GM19328 (cell line): ENCODE measurements at regions not wholly inside any gene's neighbourhood (a gene's known extent, or its start where the extent isn't known, plus 50 kb on each side); places are given as distances from the start of the nearest gene placed in this dataset.

ENCODE experiments used
- ATAC-seq: cut with Tn5 transposase; IDR thresholded peaks from one replicate; pipeline ENCODE4 v1.9.1; 2021; ENCODE audit warnings: mild to moderate bottlenecking, moderate library complexity; ENCODE audit not compliant: unreplicated experiment

DNA sequence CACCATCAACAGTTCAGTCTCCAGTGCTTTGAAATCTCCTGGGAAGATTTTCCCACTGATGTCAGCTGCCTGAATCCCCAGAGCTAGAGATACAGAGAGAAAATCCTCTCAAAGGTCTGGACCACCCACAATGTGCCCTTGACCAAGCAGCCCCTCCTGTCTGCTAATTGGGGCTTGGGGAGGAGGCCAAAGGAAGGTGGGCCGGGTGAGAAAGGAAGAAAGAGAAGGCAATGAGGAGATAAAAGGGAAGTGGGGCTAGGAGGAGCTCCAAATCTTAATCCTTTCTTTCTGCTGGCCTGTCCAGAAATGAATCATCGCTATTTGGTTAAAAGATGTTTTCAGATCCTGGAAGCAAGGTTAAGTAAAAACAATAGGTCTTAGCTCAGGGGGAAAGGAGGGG lies 322.9 kb downstream of the BCL11B start:
- no peak for ATAC-seq

DNA sequence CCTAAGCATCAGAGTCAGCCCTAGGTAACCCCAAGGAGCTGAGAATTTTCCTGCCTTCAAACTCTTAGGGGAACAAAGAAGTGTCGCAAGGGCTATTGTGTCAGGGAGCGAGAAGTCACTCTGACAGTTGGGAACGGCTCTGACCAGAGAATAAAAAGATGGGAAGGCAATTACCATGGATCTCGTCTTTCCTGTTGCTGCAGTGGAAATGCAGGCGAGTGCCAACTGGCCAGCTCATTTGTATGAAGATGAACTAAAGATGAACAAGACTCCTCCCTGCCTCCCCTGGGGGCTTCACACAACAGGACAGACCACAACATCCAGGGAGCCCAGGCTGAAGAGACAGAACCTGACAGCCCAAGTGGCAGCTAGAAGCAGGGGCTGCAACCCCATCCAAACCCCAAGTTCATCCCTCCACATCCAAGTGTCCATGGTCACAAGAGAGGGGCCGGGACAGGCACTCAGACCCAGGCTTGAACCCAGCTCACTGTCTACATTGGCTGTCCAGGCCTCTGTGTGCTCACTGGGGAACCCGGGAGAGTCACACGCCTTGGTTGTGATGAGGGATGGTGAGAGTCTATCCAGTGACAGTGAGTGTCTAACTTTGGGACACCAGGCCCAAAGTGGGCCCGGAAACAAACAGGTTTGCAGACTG lies 322.4 kb downstream of the BCL11B start:
- no peak for ATAC-seq

DNA sequence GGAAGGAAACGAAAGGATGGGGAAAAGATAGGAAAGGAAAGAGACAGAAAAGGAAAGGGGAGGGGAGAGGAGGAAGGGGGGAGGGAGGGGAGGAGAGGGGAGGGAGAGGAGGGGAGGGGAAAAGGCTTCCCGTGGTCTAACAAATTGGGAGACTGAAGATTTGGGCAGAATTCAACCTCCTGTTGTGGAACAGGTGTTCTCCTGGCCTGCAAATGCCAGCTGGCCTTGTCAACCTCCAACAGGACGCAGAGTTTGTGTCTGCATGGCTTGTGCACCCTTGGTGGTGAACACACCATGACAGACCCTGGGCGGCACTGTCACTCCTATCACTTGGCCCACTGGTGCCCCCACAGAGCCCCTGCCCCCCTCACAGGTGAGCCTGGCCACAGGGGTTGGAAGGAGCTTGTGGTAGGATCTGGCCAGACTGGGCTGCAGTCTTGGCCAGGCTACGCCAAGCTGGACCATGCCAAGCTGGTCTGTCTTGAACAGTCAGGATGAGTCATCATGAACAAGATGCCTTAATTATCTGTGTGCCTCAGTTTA lies 321.6 kb downstream of the BCL11B start:
- no peak for ATAC-seq

DNA sequence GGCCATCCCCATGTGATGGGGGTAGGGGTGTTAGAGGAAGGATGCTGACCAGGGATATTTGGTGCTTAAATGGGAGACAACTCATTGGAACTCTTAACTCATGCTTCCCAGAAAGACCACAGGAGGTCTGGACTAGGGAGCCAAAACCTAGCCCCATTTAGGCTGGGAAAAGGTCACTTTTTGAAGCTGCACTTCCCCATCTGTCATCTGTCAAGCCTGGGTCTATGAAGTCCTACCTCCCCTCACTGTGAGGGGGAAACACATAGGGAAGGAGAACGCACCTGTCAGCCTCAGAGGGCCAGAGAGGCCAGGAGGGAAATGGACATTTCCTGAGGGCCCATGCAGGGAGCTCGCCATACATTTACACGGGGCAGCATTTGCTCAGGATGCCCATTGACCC lies 321.0 kb downstream of the BCL11B start:
- no peak for ATAC-seq

DNA sequence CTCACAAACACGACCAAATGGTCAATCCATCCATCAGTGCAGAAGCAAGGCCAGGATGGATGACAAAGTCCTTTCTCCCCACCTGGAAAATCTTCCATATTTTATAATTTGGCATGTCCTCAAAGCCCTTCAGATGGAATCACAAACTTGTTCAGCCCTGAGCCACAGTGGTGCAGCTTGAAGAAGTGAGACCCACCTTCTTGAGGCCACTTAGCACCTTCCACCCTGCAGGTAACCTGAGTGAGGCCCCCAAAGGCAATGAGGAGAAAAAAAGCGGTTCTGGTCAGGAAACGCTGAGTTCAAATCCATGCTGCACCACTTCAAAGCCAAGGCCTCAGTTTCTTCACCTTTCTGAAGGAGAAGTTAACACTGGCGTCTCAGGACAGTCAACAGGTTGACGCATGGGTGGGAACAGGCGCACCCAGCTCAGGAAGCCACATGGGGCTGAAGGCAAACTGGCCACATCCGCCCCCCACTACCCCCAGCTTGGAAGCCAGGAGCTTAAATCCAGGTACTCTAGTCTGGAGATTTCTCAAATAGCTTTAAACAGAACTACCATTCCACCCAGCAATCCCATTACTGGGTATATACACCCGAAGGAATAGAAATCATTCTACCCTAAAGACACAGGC lies 320.4 kb downstream of the BCL11B start:
- no peak for ATAC-seq

DNA sequence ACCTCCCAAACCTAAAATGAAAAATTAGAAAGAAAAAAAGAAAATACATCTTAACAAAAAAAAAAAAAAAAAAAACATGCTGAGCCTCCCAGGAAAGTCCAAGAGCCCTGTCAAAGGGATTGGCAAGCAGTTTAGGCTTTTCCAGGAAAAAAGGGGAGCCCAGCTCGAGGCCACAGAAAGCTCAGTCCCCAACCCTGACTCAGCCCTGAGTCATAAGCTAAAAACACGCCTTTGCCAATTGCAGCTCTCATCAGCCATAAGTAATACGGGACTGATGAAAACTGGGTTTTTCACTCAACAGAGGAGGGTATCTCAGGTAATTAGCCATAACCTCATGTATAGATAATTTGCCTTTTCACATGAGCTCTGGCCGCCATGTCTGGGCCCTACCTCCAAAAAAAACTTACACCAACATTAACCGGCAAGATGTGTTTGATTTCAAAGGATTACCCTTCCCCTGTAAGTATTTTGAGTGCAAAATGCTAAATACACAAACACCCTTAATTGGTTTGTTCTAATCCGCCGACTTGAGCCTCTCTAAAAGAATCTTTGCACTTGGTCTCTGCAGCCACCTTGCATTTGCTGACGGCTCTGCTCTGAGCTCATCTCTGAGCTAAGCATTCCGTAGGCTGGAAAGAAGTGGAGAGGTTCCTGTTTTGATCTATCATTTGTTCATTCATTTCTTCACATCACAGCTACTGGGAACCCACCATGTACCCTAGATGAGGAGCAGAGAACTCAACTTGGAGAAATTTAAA lies 319.2 kb downstream of the BCL11B start:
- no peak for ATAC-seq

DNA sequence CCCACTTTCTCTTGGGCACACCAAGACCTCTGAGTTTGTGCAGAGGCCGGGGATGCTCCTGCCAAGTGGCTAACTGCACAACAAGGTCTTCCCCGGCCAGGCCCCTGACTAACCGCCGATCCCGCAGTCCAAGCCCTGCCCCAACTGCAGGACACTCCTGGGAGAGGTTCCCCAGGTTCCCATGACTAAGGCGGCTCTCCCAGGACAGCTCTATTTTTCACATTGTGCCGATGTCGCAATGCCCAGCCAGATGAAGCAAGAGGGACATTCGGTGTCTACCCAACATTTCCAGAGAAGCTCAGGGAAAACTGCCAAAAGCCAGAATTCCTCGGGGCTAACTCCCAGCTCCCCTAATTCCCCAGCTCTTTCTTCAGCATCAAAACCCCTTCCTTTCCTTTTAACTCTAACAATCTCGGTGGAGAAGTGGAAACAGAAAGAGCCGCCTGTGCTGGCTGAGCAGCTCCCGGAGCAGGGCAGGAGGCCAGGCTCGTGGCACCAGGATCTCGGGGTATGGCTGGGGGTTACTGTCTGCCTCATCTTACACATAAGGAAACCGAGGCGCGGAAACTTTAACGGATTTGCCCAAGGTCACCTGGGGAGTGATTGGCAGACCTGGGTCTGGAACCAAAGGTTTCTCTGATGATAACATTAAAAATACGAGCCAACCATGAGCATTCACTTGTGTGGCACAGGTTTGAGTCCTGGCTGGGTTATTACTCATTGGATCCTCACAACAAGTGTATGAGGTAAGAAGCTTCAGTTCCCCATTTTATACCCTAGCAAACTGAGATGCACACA lies 318.2 kb downstream of the BCL11B start:
- ATAC-seq = no peak

DNA sequence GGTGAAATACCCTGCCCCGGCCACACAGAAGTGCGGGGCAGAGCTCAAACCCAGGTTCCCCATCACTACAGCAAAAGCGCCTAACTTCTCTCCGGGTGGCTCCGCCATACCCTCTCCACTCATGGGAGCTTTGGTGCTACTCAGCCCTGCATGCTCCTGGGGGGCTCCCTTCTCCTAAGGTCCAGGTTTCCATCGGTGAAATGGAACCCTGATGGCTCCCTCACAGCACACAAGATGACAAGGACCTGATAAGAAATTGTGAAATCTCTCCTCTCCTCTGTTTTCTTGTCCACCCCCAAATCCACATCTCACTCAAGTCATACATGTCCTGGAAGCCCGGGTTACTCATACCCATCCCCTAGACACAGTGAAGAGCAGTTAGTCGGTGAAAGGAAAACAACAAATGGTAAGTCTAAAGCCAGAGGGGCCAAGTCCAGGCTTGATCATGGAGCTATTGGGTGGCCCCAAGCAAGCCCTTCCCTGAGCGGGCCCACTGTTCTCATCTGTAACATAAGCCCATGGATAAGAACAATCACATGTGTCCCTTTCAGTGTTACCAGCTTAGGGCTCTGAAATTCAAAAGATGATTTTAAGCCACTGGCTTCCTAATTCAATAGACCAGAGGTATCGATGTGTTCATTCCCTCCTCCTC lies 317.5 kb downstream of the BCL11B start:
- ATAC-seq = no peak

DNA sequence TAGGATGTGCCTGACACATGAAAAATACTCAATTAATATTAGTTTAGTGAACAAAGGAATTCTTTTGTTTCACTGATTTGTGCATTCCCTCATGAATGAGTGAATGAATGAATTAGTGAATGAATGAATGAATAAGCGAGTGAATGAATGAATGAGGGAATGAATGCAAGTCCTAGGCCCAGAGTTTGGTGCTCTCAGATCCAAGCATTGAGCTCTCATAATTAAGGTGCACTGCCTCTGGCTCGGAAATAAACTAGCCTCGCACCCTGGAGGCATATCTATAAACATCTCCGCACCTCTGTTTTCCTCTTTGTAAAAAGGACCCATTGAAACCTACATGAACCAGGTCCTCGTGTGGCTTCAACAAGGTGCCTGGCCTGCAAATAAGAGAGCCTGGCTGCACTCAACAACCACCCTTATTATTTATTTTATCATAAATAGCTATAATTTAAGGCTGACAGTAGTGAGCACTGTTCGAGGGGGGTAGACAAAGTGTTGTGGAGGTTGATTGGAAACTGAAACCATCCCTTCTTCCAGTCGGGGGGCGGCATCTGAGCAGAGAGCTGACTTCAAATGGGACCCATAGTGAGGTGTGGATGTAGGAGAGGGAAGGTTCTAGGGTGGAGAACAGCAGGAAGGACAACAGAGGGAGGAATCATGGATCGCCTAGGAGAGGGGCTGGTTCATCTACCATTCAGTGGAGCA lies 316.8 kb downstream of the BCL11B start:
- ATAC-seq = no peak

DNA sequence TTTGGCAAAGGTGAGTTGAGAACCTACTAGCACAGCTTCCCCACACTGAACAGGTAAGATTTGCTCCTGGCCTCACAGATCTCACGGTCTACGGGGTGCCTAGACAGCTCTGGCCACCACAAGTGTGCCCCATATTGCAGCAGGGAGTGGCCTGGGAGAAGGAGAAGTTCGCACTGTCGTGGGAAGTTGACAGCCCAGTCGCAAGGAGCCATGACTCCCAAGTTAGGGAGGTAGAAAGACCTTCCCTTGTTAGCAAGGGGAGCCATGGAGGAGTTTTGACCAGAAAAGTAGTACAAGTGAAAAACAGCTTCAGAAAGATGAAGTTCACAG lies 316.3 kb downstream of the BCL11B start:
- no peak for ATAC-seq

DNA sequence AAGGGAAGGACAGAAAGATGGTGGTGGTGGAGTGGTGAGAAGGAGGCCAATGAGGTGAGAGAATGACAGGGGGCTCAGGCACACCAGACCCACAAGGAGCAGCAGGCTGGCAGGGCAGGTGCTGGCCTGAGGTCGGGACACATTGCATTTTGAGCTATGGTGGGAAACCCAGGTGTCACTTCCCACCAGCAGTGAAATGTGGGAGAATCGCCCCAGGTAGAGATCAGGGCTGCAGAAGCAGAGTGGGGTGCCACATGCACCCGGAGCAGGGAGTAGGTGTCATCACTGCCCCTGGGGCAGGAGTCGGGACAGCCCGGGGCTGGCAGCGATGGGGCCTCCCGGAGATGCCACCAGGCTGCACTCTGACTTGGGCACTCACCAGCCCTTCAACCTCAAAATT lies 315.8 kb downstream of the BCL11B start:
- ATAC-seq = no peak

DNA sequence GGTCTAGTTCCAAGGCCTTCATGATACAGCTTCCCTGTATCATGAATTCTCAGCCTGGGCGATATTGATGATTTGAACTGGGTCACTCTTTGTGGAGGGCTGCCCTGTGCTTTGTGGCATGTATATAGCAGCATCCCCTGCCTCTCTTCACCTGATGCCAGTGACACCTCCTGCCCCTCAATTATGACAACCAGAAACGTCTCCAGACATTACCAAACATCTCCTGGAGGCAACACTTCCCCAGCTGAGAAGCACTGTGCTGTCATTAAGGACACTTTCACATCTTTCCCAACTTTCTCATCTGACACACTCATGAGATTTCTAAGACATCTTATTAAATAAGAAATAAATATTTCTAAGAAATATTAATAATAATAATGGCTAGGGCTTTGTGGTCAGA lies 315.3 kb downstream of the BCL11B start:
- no peak for ATAC-seq

DNA sequence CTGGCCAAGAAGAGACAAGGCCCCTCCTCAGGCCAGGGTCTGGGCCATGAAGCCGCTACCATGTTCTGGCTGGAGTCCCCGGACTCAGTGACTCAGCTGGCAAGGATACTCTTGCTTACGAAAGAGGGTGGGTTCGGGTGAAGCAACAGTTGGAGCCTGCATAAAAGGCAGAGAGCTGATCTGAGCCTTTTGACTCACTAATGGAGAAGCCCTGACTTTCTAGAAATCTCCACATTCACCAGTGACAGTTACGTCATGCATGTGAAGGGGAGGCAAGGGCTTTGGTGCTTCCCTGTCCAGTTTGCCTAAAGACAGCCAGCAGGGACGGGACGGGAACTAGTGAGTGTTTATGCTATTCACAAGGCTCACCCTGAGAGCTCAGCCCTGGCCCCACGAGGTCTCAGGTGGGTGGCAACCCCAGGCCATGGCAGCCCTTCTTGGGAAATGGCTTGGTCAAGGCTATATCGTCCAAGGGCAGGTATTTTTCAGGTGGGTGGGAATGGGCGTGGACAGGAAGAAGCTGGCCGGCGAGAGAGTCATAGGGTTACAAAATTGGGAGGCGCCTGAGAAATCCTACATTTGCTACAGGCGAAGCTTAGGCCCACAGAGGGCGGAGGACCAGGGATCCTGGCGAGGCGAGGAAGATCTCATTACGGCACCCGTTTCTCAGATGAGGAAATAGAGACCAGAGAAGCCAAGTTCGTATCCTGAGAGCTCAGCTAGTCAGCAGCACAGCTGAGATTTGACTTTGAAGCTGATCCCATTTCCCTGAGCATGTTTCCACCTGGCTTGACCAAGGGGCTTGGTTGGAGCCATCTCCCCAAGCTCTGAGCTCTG lies 314.6 kb downstream of the BCL11B start:
- no peak for ATAC-seq

DNA sequence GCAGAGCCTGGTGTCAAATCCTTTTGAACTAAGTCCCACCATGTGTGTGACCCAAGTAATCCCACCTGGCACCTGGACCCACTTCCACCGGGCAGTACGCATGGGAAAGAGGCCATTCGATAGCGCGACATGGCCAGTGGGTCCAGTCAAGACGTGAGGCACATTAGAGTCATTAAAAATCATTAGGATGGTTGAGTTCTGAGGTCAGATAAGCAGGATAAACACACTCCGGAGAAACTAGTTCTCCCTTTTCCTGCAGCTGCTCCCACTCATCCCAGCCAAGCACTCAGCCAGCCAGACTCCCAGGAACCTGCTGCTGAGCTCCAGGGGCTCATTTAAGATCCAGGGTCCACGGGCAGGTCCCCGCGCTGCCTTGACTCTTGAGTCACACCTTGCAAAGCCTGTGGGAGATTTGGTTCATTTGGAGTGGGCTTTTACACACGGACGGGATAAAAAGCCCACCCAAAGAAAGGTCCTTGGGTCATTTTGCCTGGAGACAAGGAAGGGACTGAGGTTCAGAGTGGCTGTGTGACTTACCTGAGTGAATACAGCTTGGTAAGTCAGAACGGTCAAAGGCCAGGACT lies 313.9 kb downstream of the BCL11B start:
- no peak for ATAC-seq

DNA sequence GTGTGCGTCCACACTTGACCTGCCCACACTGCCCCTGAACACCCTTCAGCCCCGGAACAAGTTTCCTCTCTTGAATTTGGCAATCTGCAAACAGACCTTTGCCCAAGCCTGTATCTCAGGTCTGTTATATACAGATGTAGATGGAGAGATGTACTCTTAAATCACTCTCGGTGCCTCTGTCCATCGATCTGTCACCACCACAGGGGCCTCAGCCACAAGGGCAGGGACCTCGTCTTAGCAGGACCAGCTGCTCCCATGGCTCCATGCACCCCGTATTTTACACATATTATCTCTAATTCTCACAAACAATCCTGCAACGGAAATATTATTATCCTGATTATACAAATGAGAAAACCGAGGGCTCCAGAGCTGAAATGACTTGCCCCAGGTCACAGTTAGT lies 313.4 kb downstream of the BCL11B start:
- no peak for ATAC-seq

DNA sequence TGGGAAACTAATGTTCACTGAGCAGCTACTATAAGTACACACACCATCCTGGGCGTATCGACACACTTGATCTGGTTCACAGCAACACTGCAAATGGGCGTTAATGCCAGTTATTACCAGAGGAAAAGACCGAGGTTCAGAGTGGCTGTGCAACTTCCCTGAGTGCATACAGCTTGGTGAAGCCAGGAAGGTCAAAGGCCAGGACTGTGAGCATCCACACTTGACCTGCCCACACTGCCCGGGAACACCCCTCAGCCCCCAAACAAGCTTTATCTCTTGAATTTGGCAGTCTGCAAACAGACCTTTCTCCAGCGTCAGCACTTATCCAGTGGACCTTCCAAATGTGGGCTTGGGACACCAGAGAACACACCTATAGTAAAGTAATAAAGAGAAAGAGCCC lies 312.6 kb downstream of the BCL11B start:
- ATAC-seq = no peak

DNA sequence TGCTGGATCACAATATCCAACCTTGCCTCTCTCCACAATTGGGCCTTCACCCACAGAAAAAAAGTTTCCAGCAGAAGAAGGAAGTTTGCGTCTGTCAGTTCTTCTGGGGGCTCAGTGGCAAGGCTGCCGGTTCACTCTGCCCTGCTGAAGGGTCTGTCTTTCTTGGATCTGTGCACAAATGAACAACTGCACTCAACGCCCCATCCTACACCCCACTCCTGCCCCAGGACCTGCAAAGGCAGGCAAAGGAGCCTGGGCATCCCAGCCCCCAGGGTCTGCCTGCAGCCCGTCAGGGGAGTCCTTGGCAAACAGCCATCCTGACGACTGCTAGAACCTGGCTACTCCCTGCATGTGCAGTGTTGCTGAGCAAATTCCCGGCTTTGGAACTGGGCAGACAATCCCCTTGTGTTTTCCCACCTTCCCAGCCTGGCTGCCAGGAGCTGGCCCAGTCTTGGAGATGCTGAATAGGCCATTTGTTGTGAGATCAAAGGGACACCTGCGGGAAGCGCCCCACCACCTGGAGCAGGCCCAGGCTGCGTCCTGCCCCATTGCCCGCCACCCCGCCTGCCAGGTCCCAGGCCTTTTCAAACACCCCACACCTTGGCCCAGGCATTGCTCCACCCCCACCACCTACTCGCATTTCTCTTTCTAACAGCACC lies 311.9 kb downstream of the BCL11B start:
- no peak for ATAC-seq

DNA sequence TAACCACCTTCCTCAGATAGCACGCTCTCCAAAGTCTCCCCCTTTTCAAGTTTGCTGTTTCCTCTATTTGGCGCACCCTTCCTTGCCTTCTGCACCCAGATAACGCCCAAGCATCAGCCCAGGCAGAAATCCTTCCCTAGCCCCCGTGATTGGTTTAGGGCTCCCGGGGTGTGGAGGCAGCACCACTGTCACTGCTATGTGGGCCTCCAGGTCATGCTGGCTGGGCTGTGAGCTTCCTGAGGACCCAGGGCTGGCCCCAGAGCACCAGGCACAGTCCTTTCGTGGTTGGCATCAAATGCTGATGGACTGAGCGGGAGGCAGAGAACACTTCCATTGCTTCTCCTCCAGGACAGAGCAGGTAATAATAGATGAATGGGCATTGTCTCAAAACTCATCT lies 311.4 kb downstream of the BCL11B start:
- no peak for ATAC-seq
